NCI-H82 (cell line): ENCODE measurements at regions not wholly inside any gene's neighbourhood (a gene's known extent, or its start where the extent isn't known, plus 50 kb on each side); places are given as distances from the start of the nearest gene placed in this dataset.

Source experiments
- DNase-seq: peaks from one replicate; lab custom pipeline; 2025; lab: John Stamatoyannopoulos, UW

DNA sequence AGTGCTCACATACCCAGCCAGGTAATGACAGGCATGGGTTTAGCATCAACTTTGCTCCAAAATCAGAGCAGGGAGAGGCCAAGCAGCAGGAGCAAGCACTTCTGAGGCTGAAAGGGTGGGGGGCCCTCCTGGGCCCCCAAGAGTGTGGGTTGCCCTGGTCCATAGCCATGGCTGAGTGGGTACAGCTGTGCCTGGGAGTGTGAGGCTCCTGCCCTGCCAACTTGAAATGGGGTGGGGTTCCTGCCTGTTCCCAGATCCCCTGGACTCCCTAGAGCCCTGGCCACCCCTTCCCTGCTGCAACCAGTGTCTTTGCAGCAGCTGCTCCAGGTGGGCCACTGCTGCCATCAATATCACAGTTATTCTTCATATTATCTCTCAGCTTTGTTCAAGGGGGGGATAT, 1224.2 kb upstream of the GJE1 start:
- DNase-seq: no peak

DNA sequence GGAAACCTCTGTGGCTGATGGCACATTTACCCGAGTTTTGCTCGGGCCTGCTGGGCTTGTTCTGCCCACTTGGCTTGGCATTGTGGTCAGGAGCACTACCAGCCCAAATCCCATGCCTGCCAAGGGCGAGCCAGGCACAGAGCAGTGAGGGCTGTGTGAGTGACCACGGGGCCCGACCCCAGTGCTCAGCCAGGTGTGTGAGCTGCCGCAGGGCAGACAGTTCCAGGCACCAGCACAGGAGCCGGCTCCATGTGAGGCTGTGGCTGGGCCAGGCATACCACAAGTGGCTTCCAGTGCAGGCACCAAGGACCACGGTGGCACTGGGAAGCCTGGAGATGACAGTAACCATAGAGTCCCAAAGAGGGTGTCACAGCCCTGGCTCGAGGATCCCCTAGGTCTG, 1225.5 kb upstream of the GJE1 start:
- DNase-seq: no peak

DNA sequence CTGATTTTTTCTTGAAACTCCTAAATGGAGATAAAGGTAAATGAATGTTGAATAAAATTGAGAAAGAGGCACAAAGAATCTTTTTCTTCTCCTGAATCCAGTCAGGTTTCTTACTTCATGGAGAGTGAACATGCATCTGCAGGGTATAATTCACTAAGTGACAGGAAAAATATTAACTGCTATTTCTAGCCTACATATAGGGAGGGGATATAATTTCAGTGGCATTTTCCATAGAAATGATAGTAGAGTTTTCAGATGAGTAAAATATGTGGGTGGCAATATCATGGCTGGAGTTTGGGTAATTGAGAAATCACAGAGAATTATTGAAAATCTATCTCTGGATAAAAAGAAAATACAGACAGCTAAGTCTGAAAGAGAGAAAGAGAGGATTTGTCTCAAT, 1227.0 kb upstream of the GJE1 start:
- no peak for DNase-seq

DNA sequence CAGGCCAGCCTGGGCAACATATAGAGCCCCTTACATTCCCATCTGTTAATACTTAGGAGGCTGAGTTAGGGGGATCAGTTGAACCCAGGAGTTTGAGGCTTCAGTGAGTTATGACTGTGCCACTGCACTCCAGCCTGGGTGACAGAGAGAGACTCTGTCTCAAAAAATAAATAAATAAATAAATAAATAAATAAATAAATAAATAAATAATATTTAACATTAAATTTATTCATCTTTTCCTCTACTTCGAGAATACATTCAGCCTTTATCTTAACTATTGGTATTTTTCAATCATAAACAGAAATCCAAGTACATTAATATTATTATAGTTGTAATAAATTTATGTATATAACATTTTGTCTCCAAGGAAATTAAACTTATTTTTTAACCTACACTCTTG, 1227.7 kb upstream of the GJE1 start:
- no peak for DNase-seq

DNA sequence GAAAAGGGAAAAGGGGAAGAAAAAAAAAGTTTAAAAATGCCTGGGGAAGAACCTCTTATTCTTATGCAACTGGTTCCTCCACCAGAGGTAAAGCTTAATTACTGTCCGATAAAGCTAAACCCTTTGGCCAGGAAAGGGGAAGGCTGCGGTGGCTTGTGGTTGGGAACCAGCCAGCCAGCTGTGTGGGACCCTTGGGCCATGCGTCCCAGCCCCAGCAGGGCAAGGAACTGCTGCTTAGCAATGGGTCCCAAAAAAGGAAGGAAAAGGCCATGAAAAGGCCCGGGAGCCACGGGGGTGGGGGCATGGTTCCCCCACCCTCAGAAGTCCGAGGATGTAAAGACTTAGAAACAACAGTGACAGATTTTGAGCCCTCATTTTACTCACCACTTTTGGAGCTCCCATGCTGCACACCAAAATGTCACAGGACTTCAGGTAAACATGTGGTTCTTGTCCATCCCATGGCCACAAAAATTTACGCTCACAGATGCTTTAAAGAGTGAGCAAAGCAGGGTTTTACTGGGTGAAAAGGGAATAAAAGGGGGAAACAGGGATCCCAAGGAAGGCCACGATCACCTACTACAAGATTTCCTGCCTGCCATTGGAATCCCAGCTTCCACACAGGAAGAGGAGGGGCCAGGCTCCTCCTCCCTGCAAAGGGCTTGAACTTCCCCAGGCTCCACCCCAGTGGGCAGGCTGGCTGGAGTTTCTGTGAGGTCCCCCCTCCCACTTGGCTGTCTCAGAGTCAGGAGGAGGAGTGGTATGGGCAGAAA, 1234.7 kb upstream of the GJE1 start:
- DNase-seq: peak; percentile 75

DNA sequence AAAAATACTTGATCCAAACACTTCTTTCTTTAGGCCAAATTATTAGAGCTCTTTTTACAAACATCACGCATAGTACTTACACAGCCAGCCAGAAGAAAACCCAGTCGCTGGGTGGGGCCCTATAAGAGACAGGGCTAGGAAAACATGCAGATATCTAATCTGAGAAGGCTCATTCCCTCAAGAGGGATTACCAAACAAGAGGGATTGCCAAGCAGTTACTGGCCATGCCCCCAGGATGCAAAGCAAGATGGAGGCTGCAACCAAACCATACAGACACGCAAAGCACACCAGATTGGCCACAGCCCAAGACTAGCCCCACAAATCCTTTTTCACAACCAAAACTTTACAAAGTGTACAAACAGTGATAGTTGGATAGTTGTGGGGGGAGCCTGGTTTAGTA, 1235.4 kb upstream of the GJE1 start:
- peak; percentile 72 for DNase-seq

DNA sequence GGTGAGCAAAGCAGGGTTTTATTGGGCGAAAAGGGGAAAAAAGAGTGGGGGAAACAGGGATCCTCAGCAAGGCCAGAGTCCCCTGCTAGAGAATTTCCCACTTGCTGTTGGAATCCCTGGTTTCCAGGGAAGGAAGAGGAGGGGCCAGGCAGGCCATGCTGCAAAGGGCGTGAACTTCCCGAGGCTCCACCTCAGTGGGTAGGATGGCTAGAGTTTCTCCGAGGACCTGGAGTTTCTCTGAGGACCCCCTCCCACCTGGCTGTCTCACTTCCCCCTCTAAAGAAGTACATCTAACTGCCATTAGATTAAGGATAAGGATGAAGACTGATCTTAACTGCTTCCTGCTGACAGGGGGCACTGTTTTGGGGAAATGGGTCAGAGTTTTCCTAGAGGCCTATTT, 1239.3 kb upstream of the GJE1 start:
- DNase-seq: no peak

DNA sequence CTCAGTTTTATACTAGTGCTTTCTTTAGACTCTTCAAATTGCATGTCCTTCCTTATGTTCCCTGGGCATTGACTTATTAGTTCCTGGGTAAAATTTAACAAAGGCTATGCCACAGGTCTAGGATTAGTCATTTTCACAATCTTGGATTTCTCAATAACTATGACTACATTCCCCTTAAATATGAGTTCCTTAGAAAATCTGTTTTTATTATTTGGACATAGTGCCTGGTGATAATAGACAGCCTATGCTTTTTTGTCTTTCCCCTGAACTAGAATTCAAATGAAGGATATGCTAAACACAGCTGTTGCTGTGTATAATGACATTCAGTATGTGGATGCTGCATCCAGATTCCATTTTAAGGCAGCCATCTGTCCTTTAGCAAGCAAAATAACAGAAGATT, 1252.8 kb upstream of the GJE1 start:
- no peak for DNase-seq

DNA sequence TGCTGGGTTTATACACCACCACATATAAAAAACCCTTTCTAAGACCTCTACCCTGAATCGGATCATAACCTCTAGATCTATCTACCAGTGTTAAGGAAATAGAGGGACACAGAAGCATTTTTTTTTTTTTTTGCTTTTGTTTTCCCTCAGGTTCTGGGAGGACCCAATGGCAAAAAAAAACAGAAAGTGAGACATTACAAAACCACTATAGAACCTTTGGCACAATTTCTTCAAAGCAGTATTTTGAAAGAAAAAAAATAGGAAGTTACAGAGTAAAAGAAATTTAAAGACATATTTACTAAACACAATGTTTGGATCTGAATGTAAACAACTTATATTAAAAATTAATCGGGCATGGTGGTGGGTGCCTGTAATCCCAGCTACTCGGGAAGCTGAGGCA, 1258.7 kb upstream of the GJE1 start:
- no peak for DNase-seq

DNA sequence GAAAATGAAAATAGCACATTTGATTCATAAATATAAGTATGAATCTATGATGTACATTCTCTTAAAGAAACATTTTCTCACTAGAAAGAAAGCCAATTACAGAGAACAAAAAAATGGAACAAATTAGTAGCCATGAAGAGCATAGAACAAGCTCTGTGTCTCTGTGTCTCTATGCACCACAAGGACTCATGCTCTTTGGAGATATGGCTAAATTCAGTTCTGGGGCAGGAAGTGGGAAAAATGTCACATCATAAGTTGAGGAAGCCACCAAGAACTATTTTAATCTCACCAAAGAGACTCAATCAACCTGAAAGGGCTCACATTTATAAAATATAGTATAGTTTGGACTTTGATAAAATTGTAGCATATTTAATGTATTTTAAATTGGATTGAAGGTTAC, 1259.8 kb upstream of the GJE1 start:
- DNase-seq: no peak

DNA sequence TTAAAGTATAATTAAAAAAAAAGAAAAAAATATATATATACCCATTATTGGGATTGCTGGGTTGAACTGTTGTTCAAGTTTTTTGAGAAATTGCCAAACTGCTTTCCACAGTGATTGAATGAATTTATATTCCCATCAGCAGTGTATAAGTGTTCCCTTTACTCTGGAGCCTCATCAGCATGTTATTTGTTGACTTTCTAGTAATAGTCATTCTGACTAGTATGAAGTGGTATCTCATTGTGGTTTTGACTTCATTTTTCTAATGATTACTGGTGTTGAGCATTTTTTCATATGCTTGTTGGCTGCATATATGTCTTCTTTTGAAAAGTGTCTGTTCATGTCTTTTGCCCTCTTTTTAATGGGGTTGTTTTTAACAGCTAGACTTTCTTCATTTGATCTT, 1260.8 kb upstream of the GJE1 start:
- DNase-seq: no peak

DNA sequence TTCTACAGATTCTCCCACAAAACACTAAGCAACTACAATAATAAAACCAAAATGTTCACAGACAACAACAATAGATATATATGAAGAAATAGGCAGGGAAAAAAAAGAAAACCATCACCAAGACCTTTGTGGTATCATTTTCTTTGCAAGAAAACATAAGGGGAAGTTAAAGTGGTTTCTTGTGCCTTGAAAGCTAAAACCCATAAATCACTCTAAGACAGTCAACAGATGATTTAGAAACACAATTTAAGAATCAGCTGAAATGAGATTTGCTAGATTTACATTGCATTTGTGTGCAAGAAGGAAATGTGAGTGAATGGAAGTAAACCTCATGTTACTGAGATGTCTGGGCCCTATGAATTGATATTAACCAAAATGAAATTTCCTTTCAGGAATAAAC, 1265.4 kb upstream of the GJE1 start:
- DNase-seq: no peak

DNA sequence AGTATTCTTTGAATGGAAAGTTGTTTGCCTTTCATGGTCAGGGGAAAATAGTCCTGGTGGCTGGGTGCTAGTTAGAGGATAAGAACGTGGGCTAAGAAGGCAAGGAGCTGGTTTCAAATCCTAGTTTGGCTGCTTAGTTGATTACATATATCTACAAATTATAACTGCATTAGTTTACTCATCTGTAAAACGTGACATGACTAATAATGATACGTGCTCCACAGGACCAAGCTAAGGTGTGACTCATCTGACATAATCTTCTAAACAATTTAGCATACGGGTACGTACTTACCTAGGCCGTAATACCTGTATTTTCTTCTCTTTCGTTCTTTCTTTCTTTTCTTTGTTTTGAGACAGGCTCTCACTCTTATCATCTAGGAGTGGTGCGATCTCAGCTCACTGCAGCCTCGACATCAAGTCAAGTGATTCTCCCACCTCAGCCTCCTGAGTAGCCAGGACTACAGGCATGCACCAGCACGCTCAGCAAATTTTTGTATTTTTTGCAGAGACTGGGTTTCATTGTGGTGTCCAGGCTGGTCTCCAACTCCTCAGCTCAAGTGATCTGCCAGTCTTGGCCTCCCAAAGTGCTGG, 1274.2 kb upstream of the GJE1 start:
- DNase-seq: no peak

DNA sequence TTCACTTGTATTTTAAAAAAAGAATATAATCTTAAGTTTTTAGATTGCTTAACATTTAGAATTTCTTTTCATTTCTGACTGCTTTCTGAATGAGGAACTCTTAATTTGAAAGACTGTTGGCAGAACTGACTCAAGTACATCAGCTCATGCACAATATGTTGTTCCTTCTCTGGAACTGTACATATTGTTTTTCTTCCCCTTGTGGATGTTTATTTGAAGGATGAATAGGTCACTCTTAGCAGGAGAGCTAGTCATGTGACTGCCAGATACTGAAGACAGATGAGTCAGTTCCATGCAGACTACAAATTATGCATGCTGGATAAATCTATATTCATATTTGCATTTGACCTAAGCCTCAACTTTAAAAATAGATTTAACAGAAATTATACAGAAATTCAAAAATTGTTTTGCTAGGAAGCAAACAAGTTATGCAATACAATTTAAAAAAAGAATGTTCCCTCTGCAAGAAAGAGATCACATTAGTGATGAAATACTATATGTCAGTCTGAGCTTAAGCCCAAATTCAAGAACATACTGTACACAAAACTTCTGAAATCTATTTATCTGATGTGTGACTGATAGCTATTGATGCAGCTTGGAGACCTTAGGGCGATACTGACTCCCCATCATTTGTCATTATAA, 1274.9 kb upstream of the GJE1 start:
- DNase-seq: no peak

DNA sequence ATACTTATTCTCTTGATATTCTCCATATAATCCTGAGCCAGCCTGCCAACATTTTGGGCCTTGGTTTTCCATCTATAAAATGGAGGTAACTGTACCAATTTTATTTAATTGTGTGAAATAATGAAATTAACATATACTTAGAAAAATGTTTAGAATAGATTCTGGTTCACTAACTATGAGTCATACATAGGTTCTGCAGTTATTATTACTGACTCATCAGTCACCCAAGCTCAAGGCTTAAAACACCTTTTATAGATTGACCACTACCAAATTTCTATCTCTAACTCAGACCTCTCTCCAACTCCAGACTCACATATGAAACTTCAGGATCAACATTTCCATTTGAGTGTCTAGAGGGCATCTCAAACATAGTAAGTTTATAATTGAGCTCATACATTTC, 1277.2 kb upstream of the GJE1 start:
- DNase-seq: no peak

DNA sequence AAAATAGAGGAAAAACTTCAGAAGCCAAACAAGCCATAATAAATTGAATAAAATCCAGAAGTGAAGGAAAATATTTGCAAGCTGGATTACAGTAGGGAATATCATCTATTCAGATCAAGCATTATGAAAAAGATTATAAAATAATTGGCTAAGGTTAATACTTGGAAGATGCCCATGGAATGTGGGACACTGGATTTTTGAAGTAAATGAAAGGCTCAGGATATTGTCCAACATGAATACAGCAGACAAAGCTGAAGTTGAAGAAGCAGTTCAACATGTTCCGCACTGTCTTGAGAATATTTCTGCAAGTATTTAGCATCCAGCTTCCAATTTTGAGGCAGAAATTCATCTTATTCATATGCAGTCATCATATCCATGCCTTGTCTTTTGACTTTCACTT, 1278.4 kb upstream of the GJE1 start:
- no peak for DNase-seq

DNA sequence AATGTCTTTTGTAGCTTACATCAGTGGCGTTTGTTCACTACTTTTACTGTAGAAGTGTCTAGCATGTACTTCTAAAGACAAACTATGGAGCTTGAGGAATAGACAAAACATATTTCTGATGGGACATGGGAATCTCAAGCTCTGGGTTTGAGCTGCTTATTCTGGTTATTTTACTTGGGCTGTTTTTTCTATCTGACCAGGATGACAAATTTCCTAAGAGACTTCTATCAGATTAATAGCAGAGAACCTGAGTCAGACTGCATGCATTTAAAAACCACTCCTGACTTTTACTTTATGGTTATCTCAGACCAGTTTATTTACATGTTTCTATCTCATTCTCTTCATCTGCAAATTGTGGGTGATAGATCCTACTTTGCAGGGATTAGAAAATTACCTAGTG, 1282.3 kb upstream of the GJE1 start:
- DNase-seq: no peak

DNA sequence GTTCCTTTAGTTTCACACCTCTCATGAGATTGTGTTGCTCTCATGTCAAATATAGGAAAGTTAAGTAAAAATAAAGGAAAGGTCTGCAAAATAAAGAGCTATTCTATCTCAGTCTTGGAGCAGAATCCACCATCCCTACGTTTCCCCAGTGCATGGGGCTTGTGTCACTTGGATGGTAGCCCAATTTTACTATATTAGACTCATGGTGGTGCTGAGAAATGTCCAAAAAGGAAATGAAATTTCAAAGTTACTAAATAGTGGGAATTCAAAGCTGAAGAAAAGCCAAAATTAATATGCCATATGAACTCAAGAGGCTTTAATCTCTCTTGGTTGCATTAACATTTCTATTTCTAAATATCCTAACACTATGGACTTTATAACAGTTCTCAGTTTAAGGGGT, 1283.3 kb upstream of the GJE1 start:
- DNase-seq: no peak

DNA sequence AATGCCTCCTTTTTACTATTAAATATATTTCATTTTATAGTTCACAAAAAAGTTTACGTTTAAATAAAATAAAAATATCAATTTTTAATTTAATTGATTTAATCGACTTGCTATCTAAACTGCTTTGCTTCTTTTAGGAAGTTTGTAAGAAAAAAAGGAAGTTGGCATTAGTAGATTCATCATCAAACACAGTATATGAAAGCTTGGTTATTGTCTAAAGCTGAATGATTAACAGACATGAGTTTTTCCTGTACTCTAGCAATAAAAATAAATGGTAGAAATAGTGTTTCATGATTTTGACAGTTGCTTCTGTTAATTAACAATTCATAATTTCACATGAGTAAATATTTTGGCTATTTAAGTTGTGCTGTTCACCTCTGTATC, 1285.5 kb upstream of the GJE1 start:
- no peak for DNase-seq

DNA sequence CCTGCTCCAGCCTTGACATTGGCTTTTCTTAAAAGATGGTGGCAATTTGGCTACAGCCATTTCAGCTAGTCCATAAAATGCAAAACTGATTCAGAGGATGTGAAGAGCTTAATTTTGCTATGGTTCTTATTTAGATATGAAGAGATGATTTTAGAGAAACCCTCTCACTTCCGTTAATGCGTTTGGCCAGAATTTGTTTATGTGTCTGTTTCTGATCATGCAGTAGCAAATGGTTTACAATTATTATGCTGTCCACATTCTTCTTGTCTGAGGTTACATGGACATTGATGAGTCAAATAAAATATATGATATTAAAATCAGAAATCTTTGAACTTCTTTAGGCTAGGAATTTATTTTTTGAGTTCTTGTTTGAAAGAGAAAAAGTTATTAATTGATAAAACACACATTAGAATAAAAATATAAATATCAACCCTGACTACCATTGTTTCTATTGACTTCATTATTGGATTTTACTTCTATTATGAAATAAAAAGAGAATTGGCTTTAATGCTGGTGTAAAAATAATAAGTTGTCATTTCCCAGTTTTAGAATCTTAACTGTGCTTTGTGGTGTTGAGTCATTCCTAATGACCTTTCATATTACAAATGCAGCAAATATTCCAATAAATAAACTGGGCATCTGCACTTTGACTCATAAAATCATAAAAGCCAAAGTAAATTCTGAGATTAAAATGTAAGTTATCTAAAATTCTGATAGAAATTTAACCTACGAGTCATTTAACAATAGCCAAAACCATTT, 1286.0 kb upstream of the GJE1 start:
- no peak for DNase-seq

DNA sequence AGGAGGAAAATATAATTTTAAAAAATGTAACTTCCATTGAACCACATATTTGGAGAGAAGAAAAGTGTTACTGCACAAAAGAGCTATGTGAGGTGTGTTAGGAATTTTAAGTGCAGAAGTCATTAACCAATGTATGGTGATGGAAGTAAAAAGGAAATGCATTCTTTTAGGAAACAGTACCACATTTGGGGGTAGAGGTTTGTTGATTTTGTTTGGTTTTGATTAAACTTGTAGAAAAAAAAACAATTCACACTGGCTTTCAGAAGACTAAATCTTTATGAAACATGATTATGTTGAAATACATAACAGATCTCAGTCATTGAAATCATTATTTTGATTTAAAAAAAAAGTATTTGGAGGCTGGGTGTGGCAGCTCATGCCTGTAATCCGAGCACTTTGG, 1287.0 kb upstream of the GJE1 start:
- no peak for DNase-seq

DNA sequence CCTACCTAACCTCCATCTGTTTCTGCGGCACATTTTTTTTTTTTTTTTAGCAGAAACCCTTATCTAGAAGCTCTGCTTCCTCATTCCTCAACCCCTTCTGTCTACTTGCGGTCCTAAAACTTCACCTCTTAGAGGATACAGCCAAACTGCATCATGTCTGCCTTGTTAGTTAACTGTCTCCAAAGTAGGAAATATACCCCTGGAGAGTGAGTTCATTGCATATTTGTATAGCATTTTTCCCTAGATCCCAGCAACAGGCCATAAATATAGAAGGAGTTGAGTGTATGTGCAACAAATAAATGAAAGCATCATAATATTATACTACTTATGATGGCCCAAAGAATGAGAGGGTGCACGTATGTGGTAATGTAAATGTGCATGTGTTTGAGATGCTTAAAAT, 1288.6 kb upstream of the GJE1 start:
- no peak for DNase-seq

DNA sequence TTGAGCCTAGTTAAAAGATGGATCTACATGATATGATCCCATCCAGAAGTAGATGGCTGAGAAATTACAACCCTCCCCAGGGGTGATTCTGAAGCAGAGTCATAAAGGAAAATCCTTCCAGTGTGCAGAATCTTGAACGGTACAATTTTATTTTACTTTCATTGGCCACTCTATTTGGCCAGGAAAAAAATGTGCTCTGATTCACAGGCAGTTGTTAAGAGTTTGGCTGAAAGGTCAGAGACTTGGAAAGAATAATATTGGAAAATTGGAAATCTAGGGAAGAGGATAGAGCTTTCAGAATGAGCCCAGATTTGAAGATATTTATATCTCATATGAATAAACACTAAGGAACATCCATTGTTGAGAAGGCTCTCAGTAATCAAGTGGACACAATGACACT, 1299.3 kb upstream of the GJE1 start:
- DNase-seq: no peak
